DMS 273 (cell line): ENCODE measurements at regions not wholly inside any gene's neighbourhood (a gene's known extent, or its start where the extent isn't known, plus 50 kb on each side); places are given as distances from the start of the nearest gene placed in this dataset.
"Not testable (repeated sequence)": the region's sequence is repeated elsewhere in the genome, so short reads cannot be mapped to it uniquely, and the experiment has no call there.

Source experiments
- DNase-seq: peaks from one replicate; lab custom pipeline; 2025; ENCODE audit not compliant: unreplicated experiment; lab: John Stamatoyannopoulos, UW

- DNase-seq = no peak
Observed at GRCh38 chr18:59801576-59801975, 98.2 kb upstream of the PMAIP1 start.

DNA sequence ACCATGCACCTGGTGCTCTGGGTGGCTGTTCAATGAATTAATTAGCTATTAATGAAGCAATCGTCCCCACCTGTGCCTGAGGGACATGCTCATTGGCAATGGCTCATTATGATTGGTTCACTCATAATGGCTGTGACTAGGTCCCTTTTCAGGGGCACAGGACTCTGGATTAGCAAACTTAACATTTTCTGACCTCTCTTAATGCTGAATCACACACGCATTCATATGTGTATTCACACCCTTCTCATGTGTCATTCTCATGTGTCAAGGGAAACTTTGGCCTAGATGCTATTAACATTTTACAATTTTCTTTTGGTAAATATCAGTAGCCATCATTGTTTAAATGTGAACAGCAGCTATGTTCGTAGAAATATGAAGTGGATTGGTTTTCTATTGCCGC lies 98.9 kb upstream of the PMAIP1 start:
- no peak for DNase-seq

- DNase-seq = peak; percentile 62
Observed at GRCh38 chr18:59799383-59800015, 100.3 kb upstream of the PMAIP1 start.

GRCh38 chr18:59795882-59796281 lies 98.7 kb upstream of the CCBE1 start:
- DNase-seq = no peak

GRCh38 chr18:59792353-59792752 lies 95.1 kb upstream of the CCBE1 start:
- DNase-seq = no peak

DNA sequence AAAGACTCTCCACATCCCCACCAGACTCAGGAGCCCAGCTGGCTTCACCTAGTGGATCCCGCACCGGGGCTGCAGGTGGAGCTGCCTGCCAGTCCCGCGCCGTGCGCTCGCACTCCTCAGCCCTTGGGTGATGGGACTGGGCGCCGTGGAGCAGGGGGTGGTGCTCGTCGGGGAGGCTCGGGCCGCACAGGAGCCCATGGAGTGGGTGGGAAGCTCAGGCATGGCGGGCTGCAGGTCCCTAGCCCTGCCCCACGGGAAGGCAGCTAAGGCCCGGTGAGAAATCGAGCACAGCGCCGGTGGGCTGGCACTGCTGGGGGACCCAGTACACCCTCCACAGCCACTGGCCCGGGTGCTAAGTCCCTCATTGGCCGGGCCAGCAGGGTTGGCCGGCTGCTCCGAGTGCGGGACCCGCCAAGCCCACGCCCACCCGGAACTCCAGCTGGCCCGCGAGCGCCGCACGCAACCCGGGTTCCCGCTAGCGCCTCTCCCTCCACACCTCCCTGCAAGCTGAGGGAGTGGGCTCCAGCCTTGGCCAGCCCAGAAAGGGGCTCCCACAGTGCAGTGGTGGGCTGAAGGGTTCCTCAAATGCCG lies 93.2 kb upstream of the CCBE1 start:
- not testable (repeated sequence) for DNase-seq

- DNase-seq = peak; percentile 12
Observed at GRCh38 chr18:59788791-59789106, 91.5 kb upstream of the CCBE1 start.

DNA sequence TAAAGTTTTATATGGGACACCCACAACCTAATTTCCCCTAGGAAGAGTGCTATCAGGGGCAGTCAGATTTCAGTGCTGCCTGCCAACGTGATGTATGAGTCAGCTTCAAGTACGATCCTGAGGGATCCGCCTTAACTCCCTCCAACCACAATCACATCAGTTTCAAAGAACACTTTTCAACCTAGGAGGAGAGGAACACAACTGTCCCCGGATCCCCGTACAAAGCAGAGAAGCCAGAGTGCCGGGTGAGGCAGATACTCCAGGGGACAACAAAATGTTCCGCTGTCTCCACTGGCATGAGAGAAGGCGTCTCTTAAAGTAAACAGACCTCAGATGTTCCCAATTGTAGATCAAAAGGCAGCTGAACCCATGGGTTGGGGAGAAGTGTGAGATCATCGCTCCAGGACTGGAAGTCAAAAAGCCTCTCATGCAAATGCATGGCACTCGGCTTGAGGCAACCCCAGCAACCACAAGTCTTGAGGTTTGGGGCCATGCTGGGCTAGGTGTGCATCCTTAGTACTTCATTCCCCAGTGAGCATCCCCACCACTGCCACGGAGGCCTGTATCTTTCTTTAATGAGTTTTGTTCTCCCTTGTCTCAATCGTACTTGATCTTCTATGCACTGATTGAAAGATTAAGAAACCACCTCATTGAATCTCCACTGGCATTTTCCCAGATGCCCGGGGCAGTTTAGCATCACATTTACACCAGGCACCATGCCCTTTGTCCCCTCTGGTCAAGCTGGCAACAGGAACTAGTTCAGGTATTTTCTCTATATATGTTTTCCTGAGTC lies 91.0 kb upstream of the CCBE1 start:
- peak; percentile 49 for DNase-seq

DNA sequence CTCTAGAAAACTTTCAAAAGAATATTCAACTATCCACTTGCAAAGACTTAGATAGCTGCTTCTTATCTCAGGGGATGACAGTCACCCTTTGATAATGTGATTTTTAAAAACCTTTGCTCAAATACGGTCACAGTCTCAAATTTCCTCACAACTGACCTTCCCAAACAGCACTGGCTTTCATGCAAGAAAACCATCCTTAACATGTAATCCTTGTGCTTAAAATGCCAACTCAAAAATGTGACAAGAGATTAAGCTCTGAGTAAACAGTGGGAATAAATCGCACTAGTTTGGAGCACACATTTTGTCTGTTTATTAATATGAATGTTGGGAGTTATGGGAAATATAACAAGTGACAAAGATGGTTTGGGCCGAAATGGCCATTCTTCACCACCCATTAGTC lies 87.5 kb upstream of the CCBE1 start:
- DNase-seq = no peak

DNA sequence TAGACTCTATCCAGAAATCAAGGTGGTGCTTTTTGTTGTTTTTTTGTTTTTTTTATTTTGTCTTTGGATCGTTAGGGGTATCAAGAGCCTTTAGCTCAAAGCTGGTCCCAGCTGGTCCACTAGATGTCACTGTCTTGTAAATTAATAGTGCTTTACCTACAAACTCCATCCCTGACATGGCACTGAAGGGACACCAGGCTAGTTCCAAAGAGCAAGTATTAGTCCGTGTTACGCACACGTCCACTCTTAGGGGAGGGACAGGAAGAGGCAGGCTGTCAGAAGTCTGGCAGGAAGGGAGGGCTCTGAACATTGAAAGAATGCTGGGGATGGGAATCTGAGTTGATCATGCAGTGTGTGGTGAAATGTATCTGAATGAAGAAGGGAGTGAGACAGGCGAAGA lies 85.9 kb upstream of the CCBE1 start:
- peak; percentile 70 for DNase-seq

DNA sequence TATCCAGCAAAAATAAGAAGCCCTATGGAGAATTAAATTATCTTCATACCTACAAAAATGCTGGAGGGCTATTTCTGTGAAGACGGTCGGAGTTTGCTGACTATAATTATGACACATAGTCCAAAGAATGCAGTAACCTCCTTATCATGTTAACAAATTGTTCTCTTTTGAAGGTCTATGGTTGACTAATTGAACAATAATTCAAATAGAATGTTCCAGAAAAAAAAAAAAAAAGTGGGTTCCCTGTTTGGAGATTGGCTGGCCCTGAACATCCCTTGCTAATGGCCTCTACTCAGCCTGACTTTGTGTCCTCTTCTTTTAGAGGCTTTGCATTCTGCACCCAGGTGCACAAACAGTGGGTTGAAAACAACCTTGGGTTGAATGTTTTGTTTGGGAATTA lies 82.8 kb upstream of the CCBE1 start:
- no peak for DNase-seq

GRCh38 chr18:59778434-59778833 lies 81.2 kb upstream of the CCBE1 start:
- no peak for DNase-seq

- DNase-seq = no peak
Observed at GRCh38 chr18:59777636-59778035, 80.4 kb upstream of the CCBE1 start.

DNA sequence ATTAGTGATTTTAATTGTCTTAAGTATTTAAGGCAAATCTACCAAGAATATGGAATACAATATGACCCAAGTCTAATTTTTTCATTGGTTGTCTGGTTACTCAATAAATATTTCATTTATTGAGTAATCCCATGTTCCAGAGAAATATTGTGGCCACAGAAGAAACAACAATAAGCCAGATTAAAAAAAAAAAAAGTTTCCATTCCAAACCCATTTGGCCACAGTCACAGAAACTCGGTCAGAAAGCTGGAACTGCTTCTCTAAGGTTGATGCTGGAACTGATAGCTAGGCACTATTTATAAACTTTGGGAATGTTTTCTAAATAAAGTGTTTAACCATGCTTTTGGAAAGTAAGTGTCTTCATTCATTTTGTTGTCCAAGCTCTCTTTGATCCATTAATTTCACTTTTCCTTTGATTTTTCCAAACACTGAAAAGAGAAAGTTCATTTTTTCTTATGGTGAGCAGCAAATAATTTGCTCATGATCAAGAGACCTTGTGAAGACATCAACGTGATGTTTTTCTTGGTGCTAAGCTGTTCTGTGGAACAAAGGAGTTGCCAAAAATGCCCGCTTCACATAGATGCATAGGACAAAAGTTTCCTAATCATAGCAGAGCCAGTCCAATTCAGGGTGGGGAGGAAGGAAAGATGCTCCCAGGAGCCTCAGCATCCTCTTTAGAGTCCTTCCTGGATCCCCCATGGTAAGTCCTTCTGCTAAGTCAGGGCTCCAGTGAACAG lies 72.1 kb upstream of the CCBE1 start:
- DNase-seq = no peak

DNA sequence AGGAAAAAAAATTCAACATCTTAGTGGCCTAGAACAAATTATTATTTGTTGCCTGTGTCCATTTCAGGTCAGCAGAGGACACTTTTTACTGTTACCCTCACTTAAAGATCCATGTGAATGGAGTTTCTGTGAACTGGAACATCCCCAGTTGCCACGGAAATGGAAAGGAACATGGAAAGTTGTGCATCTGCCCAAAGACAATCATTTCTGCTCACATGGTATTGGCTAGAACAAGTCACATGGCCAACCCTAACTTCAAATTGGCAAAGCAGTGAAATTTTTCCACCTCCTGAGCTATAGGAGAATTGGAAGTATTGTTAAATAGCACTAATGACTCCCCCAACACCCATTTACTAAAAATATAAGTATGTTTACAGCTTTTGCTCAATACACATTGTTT lies 71.2 kb upstream of the CCBE1 start:
- no peak for DNase-seq

DNA sequence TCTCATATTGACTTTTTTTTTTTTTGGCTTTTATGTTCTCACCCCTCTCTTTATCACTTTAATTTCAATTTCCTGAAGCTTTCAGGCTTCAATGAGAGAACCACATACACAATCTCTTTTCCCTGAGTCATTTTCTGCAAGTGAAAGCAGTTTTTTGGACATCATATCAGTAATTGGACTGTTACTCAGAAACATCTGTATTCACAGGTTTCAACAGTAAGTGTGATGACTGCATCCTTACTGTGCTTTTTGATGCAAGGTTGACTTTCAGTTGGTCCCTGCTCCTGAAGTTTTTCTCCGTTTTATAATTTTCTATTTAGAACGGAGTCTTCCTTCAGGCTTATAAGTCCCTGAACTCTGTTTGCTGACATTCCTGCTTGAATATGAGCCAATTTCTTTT lies 70.5 kb upstream of the CCBE1 start:
- DNase-seq = no peak

- DNase-seq = no peak
Observed at GRCh38 chr18:59765343-59765742, 68.1 kb upstream of the CCBE1 start.

DNA sequence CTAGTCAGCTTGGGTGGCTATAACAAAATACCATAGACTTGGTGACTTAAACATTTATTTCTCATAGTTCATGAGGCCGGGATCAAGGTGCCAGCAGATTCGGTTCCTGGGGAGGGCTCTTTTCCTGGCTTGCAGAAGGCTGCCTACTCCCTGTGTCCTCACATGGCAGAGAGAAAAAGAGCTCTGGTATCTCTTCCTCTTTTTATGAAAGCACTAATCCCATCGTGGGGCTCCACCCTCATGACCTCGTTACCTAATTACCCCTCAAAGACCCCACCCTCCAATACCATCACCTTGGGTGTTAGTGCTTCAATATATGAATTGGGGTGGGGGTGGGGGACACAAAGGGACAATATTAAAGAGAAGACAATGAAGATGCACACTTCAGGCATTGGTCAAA lies 67.1 kb upstream of the CCBE1 start:
- no peak for DNase-seq

DNA sequence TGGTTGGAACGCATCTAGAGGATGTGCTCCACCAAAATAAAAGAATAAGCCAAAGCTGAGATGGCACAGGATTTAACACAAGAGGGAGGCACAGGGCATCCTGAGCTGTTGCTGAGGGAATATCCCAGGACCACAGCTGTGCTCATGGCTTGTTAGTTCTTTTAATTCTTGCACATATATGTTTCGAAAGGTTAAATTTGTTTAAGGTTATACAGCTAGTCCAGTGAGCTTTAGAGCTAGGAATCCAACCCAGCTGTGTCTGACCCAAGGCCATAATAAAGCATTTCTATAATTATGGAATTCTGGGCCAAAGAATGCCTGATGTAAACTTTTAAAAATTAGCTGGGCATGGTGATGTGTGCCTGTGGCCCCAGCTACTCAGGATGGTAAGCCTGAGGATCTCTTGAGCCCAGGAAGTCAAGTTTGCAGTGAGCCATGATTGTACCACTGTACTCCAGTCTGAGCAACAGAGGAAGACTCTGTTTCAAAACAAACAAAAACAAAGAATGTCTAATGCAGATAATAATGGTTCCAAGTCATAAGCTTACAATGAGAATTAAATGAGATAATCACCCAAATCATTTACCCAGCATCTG lies 66.4 kb upstream of the CCBE1 start:
- DNase-seq = no peak

- DNase-seq = no peak
Observed at GRCh38 chr18:59760619-59761600, 63.7 kb upstream of the CCBE1 start.
